IMR-90 (cell line): ENCODE measurements at regions not wholly inside any gene's neighbourhood (a gene's known extent, or its start where the extent isn't known, plus 50 kb on each side); places are given as distances from the start of the nearest gene placed in this dataset.

Experiments
- CEBPB ChIP-seq: IDR thresholded peaks from 2 replicates; pipeline ENCODE4 v1.6.1; 2012; ENCODE audit warnings: low read depth, low read length, improper control_type of control experiment
- MAZ ChIP-seq: IDR thresholded peaks from 2 replicates; pipeline ENCODE4 v1.6.1; 2012; ENCODE audit warnings: low read depth, mild to moderate bottlenecking, low read length, improper control_type of control experiment, moderate library complexity, borderline replicate concordance
- MXI1 ChIP-seq: IDR thresholded peaks from 2 replicates; pipeline ENCODE4 v1.6.1; 2012; ENCODE audit warnings: low read depth, mild to moderate bottlenecking, low read length, moderate library complexity, borderline replicate concordance
- POLR2A ChIP-seq: IDR thresholded peaks from 2 replicates; pipeline ENCODE4 v1.6.1; 2012; ENCODE audit warnings: mild to moderate bottlenecking, low read depth, low read length
- RFX5 ChIP-seq: IDR thresholded peaks from 2 replicates; pipeline ENCODE4 v1.8.0; 2012; ENCODE audit warnings: low read depth, mild to moderate bottlenecking, low read length, moderate library complexity
- TF ChIP-seq, protein P1 (sequence below): fragments of 150-350 bp; IDR thresholded peaks from 2 replicates; pipeline ENCODE4 v1.6.1; 2016; ENCODE audit warnings: low read depth, mild to moderate bottlenecking, low read length, moderate library complexity, borderline replicate concordance
- TF ChIP-seq, protein P2 (sequence below): conservative IDR thresholded peaks from 2 replicates; pipeline ENCODE4 v1.5.1; 2012; ENCODE audit warnings: mild to moderate bottlenecking, low read depth, low read length, improper control_type of control experiment

DNA sequence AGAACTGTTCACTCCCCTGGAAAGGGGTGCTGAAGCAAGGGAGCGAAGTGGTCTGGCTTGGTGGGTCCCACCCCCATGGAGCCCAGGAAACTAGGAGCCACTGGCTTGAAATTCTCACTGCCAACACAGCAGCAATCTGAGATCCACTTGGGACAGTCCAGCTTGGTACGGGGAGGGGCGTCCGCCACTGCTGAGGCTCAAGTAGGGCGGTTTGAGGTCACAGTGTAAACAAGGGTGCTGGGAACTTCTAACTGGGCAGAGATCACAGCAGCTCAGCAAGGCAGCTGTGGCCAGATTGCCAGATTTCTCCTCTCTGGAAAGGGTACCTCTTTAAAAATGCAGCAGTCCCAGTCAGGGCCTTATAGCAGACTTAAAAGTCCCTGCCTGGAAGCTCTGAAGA, 53.9 kb upstream of the GALNTL6 start:
- TF ChIP-seq, protein P1, sequence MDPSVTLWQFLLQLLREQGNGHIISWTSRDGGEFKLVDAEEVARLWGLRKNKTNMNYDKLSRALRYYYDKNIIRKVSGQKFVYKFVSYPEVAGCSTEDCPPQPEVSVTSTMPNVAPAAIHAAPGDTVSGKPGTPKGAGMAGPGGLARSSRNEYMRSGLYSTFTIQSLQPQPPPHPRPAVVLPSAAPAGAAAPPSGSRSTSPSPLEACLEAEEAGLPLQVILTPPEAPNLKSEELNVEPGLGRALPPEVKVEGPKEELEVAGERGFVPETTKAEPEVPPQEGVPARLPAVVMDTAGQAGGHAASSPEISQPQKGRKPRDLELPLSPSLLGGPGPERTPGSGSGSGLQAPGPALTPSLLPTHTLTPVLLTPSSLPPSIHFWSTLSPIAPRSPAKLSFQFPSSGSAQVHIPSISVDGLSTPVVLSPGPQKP: no peak
- TF ChIP-seq MAZ: no peak
- TF ChIP-seq POLR2A: no peak
- TF ChIP-seq, protein P2, sequence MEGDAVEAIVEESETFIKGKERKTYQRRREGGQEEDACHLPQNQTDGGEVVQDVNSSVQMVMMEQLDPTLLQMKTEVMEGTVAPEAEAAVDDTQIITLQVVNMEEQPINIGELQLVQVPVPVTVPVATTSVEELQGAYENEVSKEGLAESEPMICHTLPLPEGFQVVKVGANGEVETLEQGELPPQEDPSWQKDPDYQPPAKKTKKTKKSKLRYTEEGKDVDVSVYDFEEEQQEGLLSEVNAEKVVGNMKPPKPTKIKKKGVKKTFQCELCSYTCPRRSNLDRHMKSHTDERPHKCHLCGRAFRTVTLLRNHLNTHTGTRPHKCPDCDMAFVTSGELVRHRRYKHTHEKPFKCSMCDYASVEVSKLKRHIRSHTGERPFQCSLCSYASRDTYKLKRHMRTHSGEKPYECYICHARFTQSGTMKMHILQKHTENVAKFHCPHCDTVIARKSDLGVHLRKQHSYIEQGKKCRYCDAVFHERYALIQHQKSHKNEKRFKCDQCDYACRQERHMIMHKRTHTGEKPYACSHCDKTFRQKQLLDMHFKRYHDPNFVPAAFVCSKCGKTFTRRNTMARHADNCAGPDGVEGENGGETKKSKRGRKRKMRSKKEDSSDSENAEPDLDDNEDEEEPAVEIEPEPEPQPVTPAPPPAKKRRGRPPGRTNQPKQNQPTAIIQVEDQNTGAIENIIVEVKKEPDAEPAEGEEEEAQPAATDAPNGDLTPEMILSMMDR: no peak
- no peak for TF ChIP-seq CEBPB
- TF ChIP-seq RFX5: no peak
- TF ChIP-seq MXI1: no peak
